ENCODE measurements at regions not wholly inside any gene's neighbourhood (a gene's known extent, or its start where the extent isn't known, plus 50 kb on each side); places are given as distances from the start of the nearest gene placed in this dataset.

- Mint-ChIP-seq H3K4me1 (ENCODE audit: low read depth, unreplicated experiment) (no peaks in the 10 kb centered on the region), H3K36me3 (ENCODE audit: unreplicated experiment) (no peaks in the 10 kb centered on the region), H3K27me3 (ENCODE audit: unreplicated experiment) (no peaks in the 10 kb centered on the region), H3K27ac (ENCODE audit: unreplicated experiment) (no peak overlapping the region), H3K4me3 (ENCODE audit: unreplicated experiment) (no peak overlapping the region), H3K9me3 (ENCODE audit: unreplicated experiment) (no peaks in the 10 kb centered on the region)
- DNase-seq = no peak
- no peak for TF ChIP-seq CTCF (IDR thresholded peaks at IDR 0.05; ENCODE audit: partially characterized antibody, unreplicated experiment)
Measured at GRCh38 chr6:90759664-90760063, 172.8 kb upstream of the MAP3K7 start.

GRCh38 chr6:90758741-90759140 is 171.9 kb upstream of the MAP3K7 start:
- TF ChIP-seq CTCF (IDR thresholded peaks at IDR 0.05; ENCODE audit: partially characterized antibody, unreplicated experiment) = no peak
- no peaks in the 10 kb centered on the region for H3K4me1 Mint-ChIP-seq (ENCODE audit: low read depth, unreplicated experiment)
- H3K36me3 Mint-ChIP-seq (ENCODE audit: unreplicated experiment) = no peaks in the 10 kb centered on the region
- no peaks in the 10 kb centered on the region for H3K27me3 Mint-ChIP-seq (ENCODE audit: unreplicated experiment)
- no peak for DNase-seq
- H3K27ac Mint-ChIP-seq (ENCODE audit: unreplicated experiment) = no peak overlapping the region
- H3K9me3 Mint-ChIP-seq (ENCODE audit: unreplicated experiment) = no peaks in the 10 kb centered on the region
- no peak overlapping the region for H3K4me3 Mint-ChIP-seq (ENCODE audit: unreplicated experiment)

GRCh38 chr6:90753820-90754643 is 167.2 kb upstream of the MAP3K7 start:
- Mint-ChIP-seq H3K4me3 (ENCODE audit: unreplicated experiment) (no peak overlapping the region), H3K36me3 (ENCODE audit: unreplicated experiment) (no peaks in the 10 kb centered on the region), H3K27me3 (ENCODE audit: unreplicated experiment) (no peaks in the 10 kb centered on the region), H3K27ac (ENCODE audit: unreplicated experiment) (no peak overlapping the region), H3K9me3 (ENCODE audit: unreplicated experiment) (no peaks in the 10 kb centered on the region), H3K4me1 (ENCODE audit: low read depth, unreplicated experiment) (no peaks in the 10 kb centered on the region)
- DNase-seq = no peak
- no peak for TF ChIP-seq CTCF (IDR thresholded peaks at IDR 0.05; ENCODE audit: partially characterized antibody, unreplicated experiment)

GRCh38 chr6:90739802-90740201 is 152.9 kb upstream of the MAP3K7 start:
- Mint-ChIP-seq H3K4me3 (ENCODE audit: unreplicated experiment) (no peak overlapping the region), H3K36me3 (ENCODE audit: unreplicated experiment) (no peaks in the 10 kb centered on the region), H3K4me1 (ENCODE audit: low read depth, unreplicated experiment) (peaks cover 2% of the 10 kb centered on the region), H3K27me3 (ENCODE audit: unreplicated experiment) (peaks cover 2% of the 10 kb centered on the region), H3K9me3 (ENCODE audit: unreplicated experiment) (peaks cover 1% of the 10 kb centered on the region), H3K27ac (ENCODE audit: unreplicated experiment) (no peak overlapping the region)
- TF ChIP-seq CTCF (IDR thresholded peaks at IDR 0.05; ENCODE audit: partially characterized antibody, unreplicated experiment) = no peak
- DNase-seq = no peak

- peaks cover 2% of the 10 kb centered on the region for H3K27me3 Mint-ChIP-seq (ENCODE audit: unreplicated experiment)
- H3K4me1 Mint-ChIP-seq (ENCODE audit: low read depth, unreplicated experiment) = no peaks in the 10 kb centered on the region
- no peak overlapping the region for H3K27ac Mint-ChIP-seq (ENCODE audit: unreplicated experiment)
- DNase-seq = no peak
- no peaks in the 10 kb centered on the region for H3K9me3 Mint-ChIP-seq (ENCODE audit: unreplicated experiment)
- no peak overlapping the region for H3K4me3 Mint-ChIP-seq (ENCODE audit: unreplicated experiment)
- no peak for TF ChIP-seq CTCF (IDR thresholded peaks at IDR 0.05; ENCODE audit: partially characterized antibody, unreplicated experiment)
- peaks cover 4% of the 10 kb centered on the region for H3K36me3 Mint-ChIP-seq (ENCODE audit: unreplicated experiment)
Measured at GRCh38 chr6:90739339-90739738, 152.5 kb upstream of the MAP3K7 start.

All from glutamatergic neuron (in vitro differentiated cells).